ENCODE measurements at regions not wholly inside any gene's neighbourhood (a gene's known extent, or its start where the extent isn't known, plus 50 kb on each side); places are given as distances from the start of the nearest gene placed in this dataset.

GRCh38 chr3:72459588-72459987 lies 388.7 kb downstream of the SHQ1 start:
- H3K4me1 ChIP-seq: peaks cover 0 to 24% (median 10%) of the 10 kb centered on the region in 4 donors
- no peak overlapping the region for H3K27ac ChIP-seq
- no peaks in the 10 kb centered on the region for H3K36me3 ChIP-seq
- H3K4me3 ChIP-seq: no peak overlapping the region
- no peaks in the 10 kb centered on the region for H3K9me3 ChIP-seq
- TF ChIP-seq POLR2A (IDR thresholded peaks at IDR 0.05): no peak
- TF ChIP-seq, protein P1, sequence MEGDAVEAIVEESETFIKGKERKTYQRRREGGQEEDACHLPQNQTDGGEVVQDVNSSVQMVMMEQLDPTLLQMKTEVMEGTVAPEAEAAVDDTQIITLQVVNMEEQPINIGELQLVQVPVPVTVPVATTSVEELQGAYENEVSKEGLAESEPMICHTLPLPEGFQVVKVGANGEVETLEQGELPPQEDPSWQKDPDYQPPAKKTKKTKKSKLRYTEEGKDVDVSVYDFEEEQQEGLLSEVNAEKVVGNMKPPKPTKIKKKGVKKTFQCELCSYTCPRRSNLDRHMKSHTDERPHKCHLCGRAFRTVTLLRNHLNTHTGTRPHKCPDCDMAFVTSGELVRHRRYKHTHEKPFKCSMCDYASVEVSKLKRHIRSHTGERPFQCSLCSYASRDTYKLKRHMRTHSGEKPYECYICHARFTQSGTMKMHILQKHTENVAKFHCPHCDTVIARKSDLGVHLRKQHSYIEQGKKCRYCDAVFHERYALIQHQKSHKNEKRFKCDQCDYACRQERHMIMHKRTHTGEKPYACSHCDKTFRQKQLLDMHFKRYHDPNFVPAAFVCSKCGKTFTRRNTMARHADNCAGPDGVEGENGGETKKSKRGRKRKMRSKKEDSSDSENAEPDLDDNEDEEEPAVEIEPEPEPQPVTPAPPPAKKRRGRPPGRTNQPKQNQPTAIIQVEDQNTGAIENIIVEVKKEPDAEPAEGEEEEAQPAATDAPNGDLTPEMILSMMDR (IDR thresholded peaks at IDR 0.05): no peak
- TF ChIP-seq EP300 (IDR thresholded peaks at IDR 0.05): no peak
- no peaks in the 10 kb centered on the region for H3K27me3 ChIP-seq
- DNase-seq (ENCODE audit: low spot score in 2 of 2): no peak

DNA sequence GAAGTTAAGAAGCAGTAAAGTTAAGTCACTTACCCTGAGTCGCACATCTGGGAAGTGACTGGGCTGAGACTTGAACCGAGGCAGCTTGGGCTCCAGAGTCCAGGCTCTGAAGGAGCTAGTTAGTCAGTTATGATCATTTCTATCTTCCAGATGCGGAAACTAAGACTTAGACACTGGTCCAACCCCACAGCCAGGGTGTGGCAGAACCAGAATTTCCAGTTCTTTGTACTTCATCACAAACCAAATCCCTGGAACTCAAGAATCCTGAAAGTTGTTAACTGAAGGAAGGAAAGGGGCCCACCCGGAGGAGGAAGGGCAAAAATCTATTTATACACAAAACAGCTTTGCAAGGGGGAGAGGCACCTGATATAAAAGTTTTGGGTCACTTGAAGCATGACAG lies 389.9 kb downstream of the SHQ1 start:
- DNase-seq (ENCODE audit: low spot score in 2 of 2): no peak
- Histone ChIP-seq H3K27ac (no peak overlapping the region), H3K4me3 (no peak overlapping the region), H3K27me3 (no peaks in the 10 kb centered on the region), H3K9me3 (no peaks in the 10 kb centered on the region), H3K4me1 (peaks cover 0 to 24% (median 10%) of the 10 kb centered on the region in 4 donors), H3K36me3 (no peaks in the 10 kb centered on the region)
- 91 to 92% methylated on average over 4 of the region's 4 CpGs for WGBS, 2 donors
- TF ChIP-seq, protein P1 (IDR thresholded peaks at IDR 0.05): no peak
- no peak for TF ChIP-seq POLR2A (IDR thresholded peaks at IDR 0.05)
- TF ChIP-seq EP300 (IDR thresholded peaks at IDR 0.05): no peak

DNA sequence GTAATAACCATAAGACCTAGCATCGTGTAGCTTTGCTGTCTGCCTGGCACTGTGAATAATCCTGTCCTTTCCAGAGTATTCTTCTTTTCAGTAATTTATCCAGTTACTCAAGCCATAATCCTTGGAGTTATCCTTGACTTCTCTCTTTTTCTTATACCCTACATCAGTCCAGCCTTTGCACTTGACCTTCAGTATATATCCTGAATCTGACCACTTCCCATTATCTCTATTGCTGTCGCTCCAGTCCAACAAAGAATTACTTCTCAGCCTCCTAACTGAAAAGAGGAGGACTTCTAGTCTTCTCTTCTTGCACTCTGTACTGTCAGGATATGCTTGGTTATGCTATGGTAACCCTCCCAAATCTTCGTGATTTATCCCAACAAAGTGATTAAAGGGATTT lies 393.8 kb downstream of the SHQ1 start:
- WGBS, 2 donors: 89 to 96% methylated on average over 3 of the region's 3 CpGs
- no peak for TF ChIP-seq POLR2A (IDR thresholded peaks at IDR 0.05)
- TF ChIP-seq, protein P1 (IDR thresholded peaks at IDR 0.05): no peak
- TF ChIP-seq EP300 (IDR thresholded peaks at IDR 0.05): no peak
- no peaks in the 10 kb centered on the region for H3K9me3 ChIP-seq

GRCh38 chr3:72453706-72454105 lies 394.5 kb downstream of the SHQ1 start:
- 77 to 78% methylated on average over 2 of the region's 2 CpGs for WGBS, 2 donors
- no peaks in the 10 kb centered on the region for H3K36me3 ChIP-seq
- no peak for DNase-seq (ENCODE audit: low spot score in 2 of 2)
- H3K4me3 ChIP-seq: no peak overlapping the region
- H3K4me1 ChIP-seq: no peaks in the 10 kb centered on the region
- H3K27ac ChIP-seq: no peak overlapping the region
- TF ChIP-seq, protein P1 (IDR thresholded peaks at IDR 0.05): no peak
- TF ChIP-seq POLR2A (IDR thresholded peaks at IDR 0.05) (no peak), EP300 (IDR thresholded peaks at IDR 0.05) (no peak)
- no peaks in the 10 kb centered on the region for H3K9me3 ChIP-seq
- H3K27me3 ChIP-seq: no peaks in the 10 kb centered on the region

More for the DNA sequence above, 393.8 kb downstream of the SHQ1 start:
- H3K36me3 ChIP-seq: no peaks in the 10 kb centered on the region
- no peak overlapping the region for H3K27ac ChIP-seq
- DNase-seq (ENCODE audit: low spot score in 2 of 2): no peak
- no peak overlapping the region for H3K4me3 ChIP-seq
- no peaks in the 10 kb centered on the region for H3K4me1 ChIP-seq
- no peaks in the 10 kb centered on the region for H3K27me3 ChIP-seq

- Histone ChIP-seq H3K9me3 (no peaks in the 10 kb centered on the region), H3K4me3 (no peak overlapping the region), H3K27ac (no peak overlapping the region), H3K36me3 (no peaks in the 10 kb centered on the region), H3K27me3 (no peaks in the 10 kb centered on the region), H3K4me1 (no peaks in the 10 kb centered on the region)
- DNase-seq (ENCODE audit: low spot score in 2 of 2): no peak
- 91 to 92% methylated on average over 5 of the region's 5 CpGs for WGBS, 2 donors
- no peak for TF ChIP-seq POLR2A (IDR thresholded peaks at IDR 0.05)
- no peak for TF ChIP-seq EP300 (IDR thresholded peaks at IDR 0.05)
- TF ChIP-seq, protein P1 (IDR thresholded peaks at IDR 0.05): no peak
Measured at GRCh38 chr3:72452745-72453144, 395.5 kb downstream of the SHQ1 start.
